NB4 (cell line): ENCODE measurements at regions not wholly inside any gene's neighbourhood (a gene's known extent, or its start where the extent isn't known, plus 50 kb on each side); places are given as distances from the start of the nearest gene placed in this dataset.

Experiments
- DNase-seq: peaks from one replicate; pipeline ENCODE4 v3.0.0; 2010; ENCODE audit warnings: low read depth
- H3K4me3 ChIP-seq: one replicate; pipeline ENCODE4 v1.5.1; 2011; ENCODE audit warnings: mild to moderate bottlenecking, low read depth, low read length, moderate library complexity
- CTCF ChIP-seq: IDR thresholded peaks from one replicate; pipeline ENCODE4 v1.5.1; 2012; ENCODE audit warnings: low read depth, low read length
- MAX ChIP-seq: IDR thresholded peaks from 2 replicates; pipeline ENCODE4 v1.6.1; 2011; ENCODE audit warnings: low read depth, low read length
- MYC ChIP-seq: IDR thresholded peaks from 2 replicates; pipeline ENCODE4 v1.6.1; 2011; ENCODE audit warnings: low read depth, low read length
- POLR2A ChIP-seq: IDR thresholded peaks from 2 replicates; pipeline ENCODE4 v1.6.1; 2011; ENCODE audit warnings: mild to moderate bottlenecking; ENCODE audit not compliant: insufficient read length; ENCODE audit errors: extremely low read depth

- DNase-seq: no peak
- H3K4me3 ChIP-seq: no peak overlapping the region
- TF ChIP-seq CTCF: no peak
- TF ChIP-seq MAX: no peak
- no peak for TF ChIP-seq MYC
- TF ChIP-seq POLR2A: no peak
These were observed 535.9 kb downstream of the TFEC start for GRCh38 chr7:115494529-115495147.

GRCh38 chr7:115493381-115493780, 537.2 kb downstream of the TFEC start:
- TF ChIP-seq POLR2A (no peak), MAX (no peak), CTCF (no peak), MYC (no peak)
- DNase-seq: no peak
- H3K4me3 ChIP-seq: no peak overlapping the region

- no peak for DNase-seq
- TF ChIP-seq CTCF: no peak
- no peak for TF ChIP-seq MYC
- no peak for TF ChIP-seq POLR2A
- H3K4me3 ChIP-seq: no peak overlapping the region
These were observed 538.7 kb downstream of the TFEC start for GRCh38 chr7:115491744-115492380.

GRCh38 chr7:115479448-115479847, 551.1 kb downstream of the TFEC start:
- TF ChIP-seq MAX (no peak), POLR2A (no peak), MYC (no peak), CTCF (no peak)
- H3K4me3 ChIP-seq: no peak overlapping the region
- no peak for DNase-seq

GRCh38 chr7:115478426-115478825, 552.1 kb downstream of the TFEC start:
- no peak for DNase-seq
- TF ChIP-seq CTCF (no peak), MYC (no peak), POLR2A (no peak), MAX (no peak)
- H3K4me3 ChIP-seq: no peak overlapping the region

- H3K4me3 ChIP-seq: no peak overlapping the region
- DNase-seq: no peak
- no peak for TF ChIP-seq MAX
- no peak for TF ChIP-seq POLR2A
- no peak for TF ChIP-seq MYC
- no peak for TF ChIP-seq CTCF
These were observed 553.3 kb downstream of the TFEC start for GRCh38 chr7:115477193-115477651.
